BLaER1 treated with 17β-estradiol and CSF1 and Interleukin-3, amounts not matched to agents 10 nM and 100 nM (cell line): ENCODE measurements at regions not wholly inside any gene's neighbourhood (a gene's known extent, or its start where the extent isn't known, plus 50 kb on each side); places are given as distances from the start of the nearest gene placed in this dataset.

Experiments
- H3K27ac ChIP-seq, 11 experiments: shearing (Covaris generic); formaldehyde crosslinking; 2 replicates each; pipeline ENCODE4 v1.8.1; 2022
- H3K27me3 ChIP-seq, 11 experiments: shearing (Covaris generic); formaldehyde crosslinking; 2 replicates each; pipeline ENCODE4 v1.8.1; 2022
- H3K36me3 ChIP-seq, 11 experiments: shearing (Covaris generic); formaldehyde crosslinking; 2 replicates each; pipeline ENCODE4 v1.8.1; 2022
- H3K4me1 ChIP-seq, 10 experiments: shearing (Covaris generic); formaldehyde crosslinking; 2 replicates each; pipeline ENCODE4 v1.8.1; 2022
- H3K4me2 ChIP-seq, 11 experiments: shearing (Covaris generic); formaldehyde crosslinking; 2 replicates each; pipeline ENCODE4 v1.8.1; 2022
- H3K4me3 ChIP-seq, 10 experiments: shearing (Covaris generic); formaldehyde crosslinking; 2 replicates each; pipeline ENCODE4 v1.8.1; 2022
- H3K9ac ChIP-seq, 11 experiments: shearing (Covaris generic); formaldehyde crosslinking; 2 replicates each; pipeline ENCODE4 v1.8.1; 2022
- H3K9me3 ChIP-seq, 11 experiments: shearing (Covaris generic); formaldehyde crosslinking; replicated peaks in 1 of 11; 2 replicates each; pipeline ENCODE4 v1.8.1; 2022
- H4K20me1 ChIP-seq, 11 experiments: shearing (Covaris generic); formaldehyde crosslinking; 2 replicates each; pipeline ENCODE4 v1.8.1; 2022
- Cebpa-rat ChIP-seq, 11 experiments: shearing (Covaris generic); IDR thresholded peaks; 2 replicates each; pipeline ENCODE4 v1.8.1; 2022

DNA sequence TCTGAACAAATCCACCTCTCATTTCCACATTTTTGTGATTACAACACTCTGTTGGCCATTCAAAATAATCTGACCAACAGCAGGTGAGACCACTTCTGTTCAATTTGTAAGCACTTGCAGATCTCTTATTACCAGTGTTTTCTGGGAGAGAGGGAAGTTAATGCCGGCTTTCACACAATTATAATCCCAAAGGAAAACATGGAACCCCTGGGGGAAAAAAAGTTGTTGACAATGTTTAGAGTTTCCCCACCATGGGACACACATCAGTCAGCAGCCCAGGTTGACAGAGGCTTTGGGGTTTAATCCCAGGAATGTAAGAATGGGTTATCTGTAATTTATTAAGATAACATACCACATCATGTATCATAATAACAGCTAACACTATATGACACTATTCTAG is 68.4 kb upstream of the TNFSF4 start:
- H3K27ac ChIP-seq, result no peak overlapping the region
- no peak overlapping the region for H3K4me3 ChIP-seq
- TF ChIP-seq Cebpa-rat (IDR thresholded peaks at IDR 0.05), result no peak

DNA sequence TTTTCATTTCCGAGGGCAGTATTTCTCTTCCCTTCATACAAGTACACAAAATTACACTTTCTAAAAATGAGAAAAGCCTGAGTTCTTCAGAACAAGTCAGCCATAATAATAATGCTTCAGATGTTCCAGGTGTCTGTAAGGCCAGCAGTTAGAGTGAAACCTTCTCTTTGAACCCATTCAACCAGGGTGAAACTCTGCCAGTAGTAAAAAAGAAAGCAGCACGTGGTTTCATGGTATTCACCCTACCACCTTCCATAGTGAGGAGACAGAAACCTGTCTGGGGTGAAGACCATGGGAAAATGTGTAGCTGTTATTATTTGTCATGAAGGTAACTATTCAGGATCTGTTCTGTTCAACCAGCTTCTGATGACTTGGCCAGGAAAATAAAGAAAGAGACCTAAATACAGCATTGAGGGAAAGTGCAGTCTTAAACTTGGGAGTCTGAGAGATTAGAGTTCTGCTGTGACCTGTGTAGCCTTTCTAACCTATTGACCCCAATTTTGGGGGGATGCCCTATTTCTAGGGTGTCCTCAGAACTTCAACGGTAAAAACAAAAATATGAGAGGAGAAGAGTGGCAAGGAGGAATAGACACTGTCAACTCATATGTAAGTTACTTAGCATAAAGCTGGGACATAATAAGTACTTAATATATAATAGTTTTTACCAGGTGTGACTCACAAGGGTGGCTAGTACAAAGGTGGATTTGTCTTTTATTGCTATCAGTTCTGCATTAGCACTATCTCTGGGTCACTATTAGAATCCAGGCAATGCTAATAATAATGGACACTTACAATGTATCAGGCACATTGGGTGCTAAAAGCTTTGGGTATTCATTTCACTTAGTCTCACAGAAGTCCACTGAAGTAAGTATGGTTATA is 70.0 kb upstream of the TNFSF4 start:
- Histone ChIP-seq H3K27me3 (no peaks in the 10 kb centered on the region), H3K9ac (no peak overlapping the region), H3K36me3 (no peaks in the 10 kb centered on the region), H3K4me3 (no peak overlapping the region), H3K9me3 (no peaks in the 10 kb centered on the region), H3K27ac (no peak overlapping the region), H4K20me1 (no peaks in the 10 kb centered on the region), H3K4me2 (no peak overlapping the region), H3K4me1 (no peaks in the 10 kb centered on the region)
- TF ChIP-seq Cebpa-rat (IDR thresholded peaks at IDR 0.05), result no peak

More for the DNA sequence above, 68.4 kb upstream of the TNFSF4 start:
- Histone ChIP-seq H3K36me3 (no peaks in the 10 kb centered on the region), H3K9me3 (no peaks in the 10 kb centered on the region), H3K4me1 (no peaks in the 10 kb centered on the region), H3K27me3 (no peaks in the 10 kb centered on the region), H3K9ac (no peak overlapping the region), H3K4me2 (no peak overlapping the region), H4K20me1 (no peaks in the 10 kb centered on the region)

DNA sequence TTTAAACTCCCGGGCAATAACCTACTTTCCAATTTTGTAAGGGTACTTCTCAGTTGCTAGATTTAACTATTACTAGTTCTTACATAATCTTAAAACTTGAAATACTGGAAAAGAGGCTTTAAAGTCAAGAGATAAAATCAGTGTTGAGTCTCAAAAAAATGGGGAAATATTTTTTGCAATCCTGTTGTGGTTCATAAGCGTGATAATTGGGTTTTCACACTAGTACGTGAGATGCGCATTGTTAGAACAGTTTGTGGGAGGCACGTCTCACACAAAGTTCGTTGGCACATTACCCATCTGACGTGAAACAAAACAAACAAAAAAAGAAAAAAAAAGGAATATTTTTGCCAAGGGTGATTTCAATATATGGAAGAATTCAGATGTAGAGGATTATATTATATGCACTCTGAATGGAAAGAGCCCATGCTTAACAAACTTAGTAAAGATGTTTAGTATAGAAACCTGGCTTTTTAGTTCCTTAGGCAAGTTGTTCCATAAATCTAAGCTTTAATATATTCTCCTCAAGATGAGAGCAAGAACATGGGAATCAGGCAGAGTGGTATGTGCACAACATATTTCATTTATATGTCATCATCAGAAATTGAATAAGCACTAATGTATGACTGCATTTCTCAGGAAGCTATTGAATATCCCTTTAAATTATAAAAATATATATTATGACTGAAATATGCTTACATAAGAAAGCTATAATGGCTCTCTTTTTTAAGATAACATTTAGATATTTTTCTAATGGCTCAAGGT is 73.9 kb upstream of the TNFSF4 start:
- no peak overlapping the region for H3K9ac ChIP-seq
- H3K4me2 ChIP-seq, result no peak overlapping the region
- no peaks in the 10 kb centered on the region for H4K20me1 ChIP-seq
- no peak overlapping the region for H3K4me3 ChIP-seq
- no peaks in the 10 kb centered on the region for H3K27me3 ChIP-seq
- no peaks in the 10 kb centered on the region for H3K36me3 ChIP-seq
- H3K9me3 ChIP-seq, result no peaks in the 10 kb centered on the region
- no peak overlapping the region for H3K27ac ChIP-seq
- TF ChIP-seq Cebpa-rat (IDR thresholded peaks at IDR 0.05), result no peak
- H3K4me1 ChIP-seq, result peaks cover 0 to 15% (median 0%) of the 10 kb centered on the region in 10 experiments; a peak in 4 of 20 replicates

DNA sequence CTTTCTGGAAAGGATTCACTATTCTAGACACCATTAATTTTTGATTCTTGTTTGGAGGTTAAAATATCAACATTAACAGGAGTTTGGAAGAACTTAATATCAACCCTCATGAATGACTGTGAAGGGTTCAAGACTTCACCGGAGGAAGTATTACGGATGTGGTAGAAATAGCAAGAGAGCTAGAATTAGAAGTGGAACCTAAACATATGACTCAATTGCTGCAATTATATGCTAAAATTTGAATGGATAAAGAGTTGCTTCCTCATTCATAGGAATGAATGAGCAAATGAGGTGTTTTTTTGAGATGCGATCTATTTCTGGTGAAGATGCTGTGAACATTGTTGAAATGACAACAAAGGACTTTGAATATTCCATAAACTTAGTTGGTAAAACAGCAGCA is 77.9 kb upstream of the TNFSF4 start:
- TF ChIP-seq Cebpa-rat (IDR thresholded peaks at IDR 0.05), result no peak
- Histone ChIP-seq H3K4me2 (peak overlapping the region in 3 of 11 experiments; percentile 0 to 26 (median 20); a peak in 2 of 22 replicates), H3K9me3 (no peaks in the 10 kb centered on the region), H3K36me3 (no peaks in the 10 kb centered on the region), H3K27me3 (no peaks in the 10 kb centered on the region), H4K20me1 (no peaks in the 10 kb centered on the region), H3K27ac (no peak overlapping the region), H3K4me1 (peaks cover 0 to 15% (median 0%) of the 10 kb centered on the region in 10 experiments; a peak in 4 of 20 replicates), H3K4me3 (no peak overlapping the region), H3K9ac (no peak overlapping the region)

DNA sequence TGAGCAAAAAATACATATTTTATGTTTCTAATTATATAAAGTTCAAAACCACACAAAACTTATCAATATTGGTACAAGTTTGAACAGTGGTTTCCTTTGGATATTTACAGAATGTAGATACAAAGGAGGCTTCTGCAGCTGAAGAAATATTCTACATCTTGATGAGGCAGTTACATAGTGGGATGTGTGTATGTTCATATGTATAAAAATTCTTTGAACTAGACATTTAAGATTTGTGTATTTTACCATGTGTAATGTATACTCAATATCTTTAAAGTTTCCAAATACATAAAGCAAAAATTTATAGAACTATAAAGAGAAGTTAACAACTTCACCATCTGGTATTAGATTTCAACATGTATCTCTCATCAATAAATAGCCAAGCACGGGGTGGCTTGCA is 80.7 kb upstream of the TNFSF4 start:
- TF ChIP-seq Cebpa-rat (IDR thresholded peaks at IDR 0.05), result no peak
- Histone ChIP-seq H3K4me3 (no peak overlapping the region), H3K9me3 (no peaks in the 10 kb centered on the region), H3K4me2 (no peak overlapping the region), H3K27me3 (no peaks in the 10 kb centered on the region), H4K20me1 (no peaks in the 10 kb centered on the region), H3K4me1 (peaks cover 0 to 15% (median 0%) of the 10 kb centered on the region in 10 experiments; a peak in 4 of 20 replicates), H3K9ac (no peak overlapping the region), H3K36me3 (no peaks in the 10 kb centered on the region), H3K27ac (no peak overlapping the region)

DNA sequence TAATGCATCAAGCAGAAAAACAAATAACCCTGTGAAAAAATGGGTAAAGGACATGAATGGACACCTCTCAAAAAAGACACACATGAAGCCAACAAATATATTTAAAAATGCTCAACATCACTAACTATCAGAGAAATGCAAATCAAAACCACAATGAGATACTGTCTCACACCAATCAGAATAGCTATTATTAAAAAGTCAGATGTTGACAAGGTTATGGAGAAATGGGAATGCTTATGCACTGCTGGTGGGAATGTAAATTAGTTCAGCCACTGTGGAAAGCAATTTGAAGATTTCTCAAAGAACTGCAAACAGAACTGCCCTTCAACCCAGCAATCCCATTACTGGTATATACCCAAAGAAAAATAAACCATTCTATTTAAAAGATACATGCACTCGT is 86.6 kb upstream of the TNFSF4 start:
- no peak for TF ChIP-seq Cebpa-rat (IDR thresholded peaks at IDR 0.05)
- no peak overlapping the region for H3K27ac ChIP-seq
- H3K27me3 ChIP-seq, result no peaks in the 10 kb centered on the region
- H4K20me1 ChIP-seq, result no peaks in the 10 kb centered on the region
- H3K9ac ChIP-seq, result no peak overlapping the region
- H3K4me3 ChIP-seq, result no peak overlapping the region
- H3K9me3 ChIP-seq, result no peaks in the 10 kb centered on the region; a peak in 1 of 22 replicates
- H3K4me1 ChIP-seq, result peaks cover 0 to 42% (median 9%) of the 10 kb centered on the region in 10 experiments; a peak in 13 of 20 replicates
- no peak overlapping the region for H3K4me2 ChIP-seq
- no peaks in the 10 kb centered on the region for H3K36me3 ChIP-seq

DNA sequence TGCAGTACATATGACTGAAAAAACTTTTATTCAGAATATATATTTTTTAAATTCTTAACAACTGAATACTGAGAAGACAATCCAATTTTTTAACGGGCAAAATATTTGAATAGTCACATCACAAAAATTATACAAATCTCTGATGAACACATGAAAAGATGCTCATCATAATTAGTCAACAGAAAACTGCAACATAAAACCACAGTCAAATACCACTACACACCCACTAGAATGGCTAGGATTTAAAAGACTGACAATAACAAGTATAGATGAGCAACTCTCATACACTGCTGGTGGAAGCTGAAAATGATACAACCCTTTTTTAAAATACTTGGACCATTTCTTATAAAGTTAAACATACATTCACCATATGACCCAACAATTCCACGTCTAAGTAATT is 87.7 kb upstream of the TNFSF4 start:
- no peak overlapping the region for H3K27ac ChIP-seq

DNA sequence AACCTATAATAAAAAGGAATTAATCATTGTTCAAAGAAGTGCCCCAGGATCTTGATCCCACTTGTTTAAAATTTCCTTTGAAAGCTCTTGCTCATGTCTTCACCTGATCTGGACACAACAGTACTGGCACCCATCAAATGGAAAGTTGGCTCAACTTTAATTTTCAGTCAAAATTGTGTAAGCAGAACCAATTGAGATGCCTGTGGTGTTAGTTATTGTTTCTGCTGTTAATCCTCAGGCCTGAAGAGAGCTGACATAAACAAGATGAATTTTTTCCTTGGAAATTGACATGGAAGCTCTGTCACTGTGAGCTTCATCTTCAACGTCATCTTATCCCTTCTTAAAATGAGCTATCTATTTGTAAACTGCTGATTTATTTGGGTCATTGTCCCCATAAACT is 88.3 kb upstream of the TNFSF4 start:
- peak overlapping the region in 3 of 11 experiments; percentile 68 to 77 (median 74); a peak in 5 of 22 replicates for H3K4me2 ChIP-seq
- no peak overlapping the region for H3K9ac ChIP-seq
- H3K27me3 ChIP-seq, result no peaks in the 10 kb centered on the region
- H3K27ac ChIP-seq, result peak overlapping the region in 2 of 11 experiments; percentile 64 to 71; a peak in 3 of 22 replicates
- H3K36me3 ChIP-seq, result no peaks in the 10 kb centered on the region
- no peak overlapping the region for H3K4me3 ChIP-seq
- no peaks in the 10 kb centered on the region; a peak in 1 of 22 replicates for H3K9me3 ChIP-seq
- TF ChIP-seq Cebpa-rat (IDR thresholded peaks at IDR 0.05), result no peak
- peaks cover 0 to 55% (median 9%) of the 10 kb centered on the region in 10 experiments; a peak in 13 of 20 replicates for H3K4me1 ChIP-seq
- no peaks in the 10 kb centered on the region for H4K20me1 ChIP-seq

More for the DNA sequence above, 87.7 kb upstream of the TNFSF4 start:
- Histone ChIP-seq H3K4me1 (peaks cover 0 to 51% (median 9%) of the 10 kb centered on the region in 10 experiments; a peak in 13 of 20 replicates), H3K4me3 (no peak overlapping the region), H3K4me2 (peak overlapping the region in 1 of 11 experiments; percentile 77; a peak in 2 of 22 replicates), H3K9me3 (no peaks in the 10 kb centered on the region; a peak in 1 of 22 replicates), H3K36me3 (no peaks in the 10 kb centered on the region), H3K27me3 (no peaks in the 10 kb centered on the region), H4K20me1 (no peaks in the 10 kb centered on the region), H3K9ac (no peak overlapping the region)
- TF ChIP-seq Cebpa-rat (IDR thresholded peaks at IDR 0.05), result no peak

DNA sequence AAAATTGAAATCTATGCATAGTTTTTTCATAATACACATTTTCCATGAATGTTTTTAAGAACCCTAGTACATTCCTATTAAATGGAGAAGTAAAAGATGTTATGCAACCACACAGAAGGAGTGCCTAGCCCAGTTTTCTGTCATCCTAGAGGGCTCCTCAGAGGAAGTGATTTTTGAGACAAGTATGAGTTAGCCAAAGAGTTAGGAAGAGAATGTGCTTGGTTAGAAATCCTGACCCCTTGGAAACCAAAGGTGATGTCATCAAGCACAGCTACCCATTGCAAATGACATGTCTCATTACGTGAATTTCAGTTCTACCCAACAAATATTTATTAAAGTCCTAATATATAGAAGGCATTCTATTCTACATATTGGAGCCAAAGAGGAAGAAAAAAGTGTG is 88.9 kb upstream of the TNFSF4 start:
- TF ChIP-seq Cebpa-rat (IDR thresholded peaks at IDR 0.05), result no peak

More for the DNA sequence above, 88.9 kb upstream of the TNFSF4 start:
- no peaks in the 10 kb centered on the region for H4K20me1 ChIP-seq
- H3K9ac ChIP-seq, result no peak overlapping the region
- peak overlapping the region in 4 of 11 experiments; percentile 23 to 71 (median 52); a peak in 6 of 22 replicates for H3K27ac ChIP-seq
- H3K4me2 ChIP-seq, result peak overlapping the region in 4 of 11 experiments; percentile 47 to 77 (median 71); a peak in 6 of 22 replicates
- no peaks in the 10 kb centered on the region; a peak in 1 of 22 replicates for H3K9me3 ChIP-seq
- no peaks in the 10 kb centered on the region for H3K27me3 ChIP-seq
- peaks cover 0 to 60% (median 9%) of the 10 kb centered on the region in 10 experiments; a peak in 13 of 20 replicates for H3K4me1 ChIP-seq
- no peaks in the 10 kb centered on the region for H3K36me3 ChIP-seq
- no peak overlapping the region for H3K4me3 ChIP-seq
